ENCODE measurements at regions not wholly inside any gene's neighbourhood (a gene's known extent, or its start where the extent isn't known, plus 50 kb on each side); places are given as distances from the start of the nearest gene placed in this dataset.
"Not testable (repeated sequence)": the region's sequence is repeated elsewhere in the genome, so short reads cannot be mapped to it uniquely, and the experiment has no call there.

DNA sequence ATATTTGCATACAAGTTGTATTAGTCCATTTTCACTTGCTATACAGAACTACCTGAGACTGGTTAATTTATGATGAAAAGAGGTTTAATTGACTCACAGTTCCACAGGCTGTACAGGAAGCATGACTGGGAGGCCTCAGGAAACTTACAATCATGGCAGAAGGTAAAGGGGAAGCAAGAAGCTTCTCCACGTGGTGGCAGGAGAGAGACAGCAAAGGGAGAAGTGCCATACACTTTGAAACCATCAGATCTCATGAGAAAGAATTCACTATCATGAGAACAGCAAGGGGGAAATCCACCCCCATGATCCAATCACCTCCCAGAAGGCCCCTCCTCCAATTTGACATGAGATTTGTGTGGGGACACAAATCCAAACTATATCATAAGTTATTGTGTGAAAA lies 506.7 kb upstream of the DPH6 start:
- TF ChIP-seq, protein P1, sequence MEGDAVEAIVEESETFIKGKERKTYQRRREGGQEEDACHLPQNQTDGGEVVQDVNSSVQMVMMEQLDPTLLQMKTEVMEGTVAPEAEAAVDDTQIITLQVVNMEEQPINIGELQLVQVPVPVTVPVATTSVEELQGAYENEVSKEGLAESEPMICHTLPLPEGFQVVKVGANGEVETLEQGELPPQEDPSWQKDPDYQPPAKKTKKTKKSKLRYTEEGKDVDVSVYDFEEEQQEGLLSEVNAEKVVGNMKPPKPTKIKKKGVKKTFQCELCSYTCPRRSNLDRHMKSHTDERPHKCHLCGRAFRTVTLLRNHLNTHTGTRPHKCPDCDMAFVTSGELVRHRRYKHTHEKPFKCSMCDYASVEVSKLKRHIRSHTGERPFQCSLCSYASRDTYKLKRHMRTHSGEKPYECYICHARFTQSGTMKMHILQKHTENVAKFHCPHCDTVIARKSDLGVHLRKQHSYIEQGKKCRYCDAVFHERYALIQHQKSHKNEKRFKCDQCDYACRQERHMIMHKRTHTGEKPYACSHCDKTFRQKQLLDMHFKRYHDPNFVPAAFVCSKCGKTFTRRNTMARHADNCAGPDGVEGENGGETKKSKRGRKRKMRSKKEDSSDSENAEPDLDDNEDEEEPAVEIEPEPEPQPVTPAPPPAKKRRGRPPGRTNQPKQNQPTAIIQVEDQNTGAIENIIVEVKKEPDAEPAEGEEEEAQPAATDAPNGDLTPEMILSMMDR (IDR thresholded peaks at IDR 0.05 in 4 of 5, conservative IDR thresholded peaks at IDR 0.05 in 1 of 5), result not testable (repeated sequence)
- not testable (repeated sequence) for TF ChIP-seq POLR2A (IDR thresholded peaks at IDR 0.05)
